Transverse colon (tissue), 3 donors: ENCODE measurements at regions not wholly inside any gene's neighbourhood (a gene's known extent, or its start where the extent isn't known, plus 50 kb on each side); places are given as distances from the start of the nearest gene placed in this dataset.

ENCODE experiments used
- POLR2A ChIP-seq: fragments of 450-650 bp; IDR thresholded peaks from one replicate; pipeline ENCODE4 v1.6.1; 2016; ENCODE audit warnings: antibody characterized with exemption, mild to moderate bottlenecking, moderate library complexity
- TF ChIP-seq, protein P1 (sequence below), 5 experiments: fragments of 200-600 bp in 3 of 5; fragments of 450-650 bp in 2 of 5; sonication (generic) in 3 of 5; IDR thresholded peaks; 1 replicate in 2 of 5; 2 replicates in 3 of 5; pipeline ENCODE4 v1.5.1; 2016 to 2017; ENCODE audit warnings: antibody characterized with exemption in 5 of 5, inconsistent platforms in 3 of 5, mild to moderate bottlenecking in 2 of 5, moderate library complexity in 1 of 5

- TF ChIP-seq, protein P1, sequence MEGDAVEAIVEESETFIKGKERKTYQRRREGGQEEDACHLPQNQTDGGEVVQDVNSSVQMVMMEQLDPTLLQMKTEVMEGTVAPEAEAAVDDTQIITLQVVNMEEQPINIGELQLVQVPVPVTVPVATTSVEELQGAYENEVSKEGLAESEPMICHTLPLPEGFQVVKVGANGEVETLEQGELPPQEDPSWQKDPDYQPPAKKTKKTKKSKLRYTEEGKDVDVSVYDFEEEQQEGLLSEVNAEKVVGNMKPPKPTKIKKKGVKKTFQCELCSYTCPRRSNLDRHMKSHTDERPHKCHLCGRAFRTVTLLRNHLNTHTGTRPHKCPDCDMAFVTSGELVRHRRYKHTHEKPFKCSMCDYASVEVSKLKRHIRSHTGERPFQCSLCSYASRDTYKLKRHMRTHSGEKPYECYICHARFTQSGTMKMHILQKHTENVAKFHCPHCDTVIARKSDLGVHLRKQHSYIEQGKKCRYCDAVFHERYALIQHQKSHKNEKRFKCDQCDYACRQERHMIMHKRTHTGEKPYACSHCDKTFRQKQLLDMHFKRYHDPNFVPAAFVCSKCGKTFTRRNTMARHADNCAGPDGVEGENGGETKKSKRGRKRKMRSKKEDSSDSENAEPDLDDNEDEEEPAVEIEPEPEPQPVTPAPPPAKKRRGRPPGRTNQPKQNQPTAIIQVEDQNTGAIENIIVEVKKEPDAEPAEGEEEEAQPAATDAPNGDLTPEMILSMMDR (IDR thresholded peaks at IDR 0.05) = no peak
- TF ChIP-seq POLR2A = no peak
Measured at GRCh38 chr7:115462301-115463015, 540.6 kb downstream of the MDFIC start.
